Transverse colon (tissue), 4 donors: ENCODE measurements at regions not wholly inside any gene's neighbourhood (a gene's known extent, or its start where the extent isn't known, plus 50 kb on each side); places are given as distances from the start of the nearest gene placed in this dataset.

ENCODE experiments used
- EP300 ChIP-seq: sonication (generic); formaldehyde crosslinking; IDR thresholded peaks from one replicate; pipeline ENCODE4 v1.6.1; 2017; ENCODE audit warnings: antibody characterized with exemption, low read depth
- POLR2AphosphoS5 ChIP-seq, 3 donors: sonication (generic); formaldehyde crosslinking; IDR thresholded peaks; one replicate each; pipeline ENCODE4 v1.6.1; 2016; ENCODE audit warnings: antibody characterized with exemption in 3 of 3
- TF ChIP-seq, protein P1 (sequence below), 5 experiments: fragments of 200-600 bp in 3 of 5; fragments of 450-650 bp in 2 of 5; sonication (generic) in 3 of 5; IDR thresholded peaks; 1 replicate in 2 of 5; 2 replicates in 3 of 5; pipeline ENCODE4 v1.5.1; 2016 to 2017; ENCODE audit warnings: antibody characterized with exemption in 5 of 5, inconsistent platforms in 3 of 5, mild to moderate bottlenecking in 2 of 5, moderate library complexity in 1 of 5

DNA sequence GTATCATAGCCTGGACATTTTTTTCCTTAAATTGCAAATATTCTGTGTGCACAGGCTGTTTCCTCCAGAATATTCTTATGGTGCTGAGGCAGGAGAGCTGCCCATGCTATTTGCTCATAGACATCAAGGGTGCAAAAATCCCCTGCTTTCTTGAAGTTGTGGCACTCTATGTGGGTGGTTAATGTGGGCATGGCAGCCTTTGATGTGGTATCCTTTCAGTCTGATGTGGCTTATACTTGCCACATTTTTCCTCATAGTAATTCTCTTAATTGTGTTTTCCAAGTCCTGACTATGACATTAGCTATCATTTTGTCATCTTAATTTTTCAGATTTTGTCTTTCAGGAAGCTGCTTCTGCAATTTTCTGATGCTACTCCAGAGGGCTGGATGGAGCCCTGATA, 353.3 kb downstream of the YTHDC2 start:
- TF ChIP-seq, protein P1, sequence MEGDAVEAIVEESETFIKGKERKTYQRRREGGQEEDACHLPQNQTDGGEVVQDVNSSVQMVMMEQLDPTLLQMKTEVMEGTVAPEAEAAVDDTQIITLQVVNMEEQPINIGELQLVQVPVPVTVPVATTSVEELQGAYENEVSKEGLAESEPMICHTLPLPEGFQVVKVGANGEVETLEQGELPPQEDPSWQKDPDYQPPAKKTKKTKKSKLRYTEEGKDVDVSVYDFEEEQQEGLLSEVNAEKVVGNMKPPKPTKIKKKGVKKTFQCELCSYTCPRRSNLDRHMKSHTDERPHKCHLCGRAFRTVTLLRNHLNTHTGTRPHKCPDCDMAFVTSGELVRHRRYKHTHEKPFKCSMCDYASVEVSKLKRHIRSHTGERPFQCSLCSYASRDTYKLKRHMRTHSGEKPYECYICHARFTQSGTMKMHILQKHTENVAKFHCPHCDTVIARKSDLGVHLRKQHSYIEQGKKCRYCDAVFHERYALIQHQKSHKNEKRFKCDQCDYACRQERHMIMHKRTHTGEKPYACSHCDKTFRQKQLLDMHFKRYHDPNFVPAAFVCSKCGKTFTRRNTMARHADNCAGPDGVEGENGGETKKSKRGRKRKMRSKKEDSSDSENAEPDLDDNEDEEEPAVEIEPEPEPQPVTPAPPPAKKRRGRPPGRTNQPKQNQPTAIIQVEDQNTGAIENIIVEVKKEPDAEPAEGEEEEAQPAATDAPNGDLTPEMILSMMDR (IDR thresholded peaks at IDR 0.05), result no peak
- TF ChIP-seq EP300, result no peak
- no peak for TF ChIP-seq POLR2AphosphoS5 (IDR thresholded peaks at IDR 0.05)
